ENCODE measurements at regions not wholly inside any gene's neighbourhood (a gene's known extent, or its start where the extent isn't known, plus 50 kb on each side); places are given as distances from the start of the nearest gene placed in this dataset.
"Not testable (repeated sequence)": the region's sequence is repeated elsewhere in the genome, so short reads cannot be mapped to it uniquely, and the experiment has no call there.

GRCh38 chr1:47661040-47661439 is 223.2 kb downstream of the FOXD2 start:
- no peaks in the 10 kb centered on the region for H3K27me3 ChIP-seq

GRCh38 chr1:47662068-47662467 is 224.2 kb downstream of the FOXD2 start:
- H3K36me3 ChIP-seq: no peaks in the 10 kb centered on the region
- H3K4me3 ChIP-seq: no peak overlapping the region
- no peak overlapping the region for H3K27ac ChIP-seq
- H3K4me1 ChIP-seq: no peaks in the 10 kb centered on the region
- no peak for DNase-seq
- H3K27me3 ChIP-seq: no peaks in the 10 kb centered on the region
- H3K9me3 ChIP-seq: no peaks in the 10 kb centered on the region
- TF ChIP-seq CTCF (IDR thresholded peaks at IDR 0.05): no peak
- no peak for TF ChIP-seq POLR2A (IDR thresholded peaks at IDR 0.05)

More at GRCh38 chr1:47661040-47661439, 223.2 kb downstream of the FOXD2 start:
- Histone ChIP-seq H3K4me3 (no peak overlapping the region), H3K4me1 (no peaks in the 10 kb centered on the region), H3K36me3 (no peaks in the 10 kb centered on the region), H3K27ac (no peak overlapping the region), H3K9me3 (no peaks in the 10 kb centered on the region)
- TF ChIP-seq CTCF (IDR thresholded peaks at IDR 0.05) (no peak), POLR2A (IDR thresholded peaks at IDR 0.05) (no peak)
- DNase-seq: no peak

- H3K27me3 ChIP-seq: no peaks in the 10 kb centered on the region
- H3K27ac ChIP-seq: no peak overlapping the region
- no peaks in the 10 kb centered on the region for H3K9me3 ChIP-seq
- TF ChIP-seq POLR2A (IDR thresholded peaks at IDR 0.05): no peak
- no peak for TF ChIP-seq CTCF (IDR thresholded peaks at IDR 0.05)
- no peak overlapping the region for H3K4me3 ChIP-seq
- no peaks in the 10 kb centered on the region for H3K4me1 ChIP-seq
- DNase-seq: no peak
- no peaks in the 10 kb centered on the region for H3K36me3 ChIP-seq
These were observed 225.4 kb downstream of the FOXD2 start for GRCh38 chr1:47663286-47663685.

GRCh38 chr1:47664356-47664755 is 226.5 kb downstream of the FOXD2 start:
- Histone ChIP-seq H3K4me3 (no peak overlapping the region), H3K4me1 (no peaks in the 10 kb centered on the region), H3K9me3 (no peaks in the 10 kb centered on the region), H3K36me3 (no peaks in the 10 kb centered on the region), H3K27ac (no peak overlapping the region), H3K27me3 (no peaks in the 10 kb centered on the region)
- TF ChIP-seq POLR2A (IDR thresholded peaks at IDR 0.05) (no peak), CTCF (IDR thresholded peaks at IDR 0.05) (no peak)
- no peak for DNase-seq

- H3K9me3 ChIP-seq, H3K27ac ChIP-seq, DNase-seq, H3K36me3 ChIP-seq, H3K4me1 ChIP-seq, H3K4me3 ChIP-seq, H3K27me3 ChIP-seq: not testable (repeated sequence)
These were observed 227.1 kb downstream of the FOXD2 start for GRCh38 chr1:47664896-47665295.

DNA sequence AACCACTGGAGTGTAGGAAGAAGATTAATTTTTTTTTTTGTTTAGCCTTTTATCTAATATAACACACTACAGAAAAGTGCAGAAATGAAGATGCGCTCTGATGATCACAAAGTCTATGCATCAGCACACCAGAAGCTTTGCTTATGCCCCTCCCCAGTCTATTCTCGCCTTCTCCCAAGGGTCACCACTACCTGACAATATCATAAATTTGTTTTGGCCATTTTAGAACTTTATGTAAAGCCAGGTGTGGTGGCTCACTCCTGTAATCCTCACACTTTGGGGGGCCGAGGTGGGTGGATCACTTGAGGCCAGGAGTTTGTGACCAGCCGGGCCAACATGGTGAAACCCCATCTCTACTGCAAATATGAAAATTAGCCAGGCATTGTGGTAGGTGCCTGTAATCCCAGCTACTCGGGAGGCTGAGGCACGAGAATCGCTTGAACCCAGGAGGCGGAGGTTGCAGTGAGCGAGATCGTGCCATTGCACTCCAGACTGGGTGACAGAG is 231.3 kb downstream of the FOXD2 start:
- no peak overlapping the region for H3K4me3 ChIP-seq
- no peak overlapping the region for H3K27ac ChIP-seq
- no peaks in the 10 kb centered on the region for H3K9me3 ChIP-seq
- no peaks in the 10 kb centered on the region for H3K27me3 ChIP-seq
- no peaks in the 10 kb centered on the region for H3K4me1 ChIP-seq
- TF ChIP-seq CTCF (IDR thresholded peaks at IDR 0.05) (no peak), POLR2A (IDR thresholded peaks at IDR 0.05) (no peak)
- DNase-seq: no peak
- no peaks in the 10 kb centered on the region for H3K36me3 ChIP-seq

Measured in Peyer's patch (tissue), 4 donors.